Activated CD8-positive, alpha-beta T cell treated with anti-CD3 and anti-CD28 coated beads for 36 hours (primary cell): ENCODE measurements at regions not wholly inside any gene's neighbourhood (a gene's known extent, or its start where the extent isn't known, plus 50 kb on each side); places are given as distances from the start of the nearest gene placed in this dataset.

ENCODE experiments used
- ATAC-seq: fragments of 200-7000 bp; cut with Tn5 transposase; one replicate; pipeline ENCODE4 v1.10.0; 2021; ENCODE audit warnings: mild to moderate bottlenecking, moderate library complexity
- CTCF ChIA-PET: fragments of 350-600 bp; sonication (Branson Sonifier 250); formaldehyde crosslinking; loops from one replicate; lab custom pipeline; 2021; ENCODE audit warnings: antibody characterized with exemption; lab: Charles Lee
- POLR2A ChIA-PET: fragments of 350-600 bp; sonication (Branson Sonifier 250); formaldehyde crosslinking; loops from one replicate; lab custom pipeline; 2021; ENCODE audit warnings: antibody characterized with exemption; lab: Charles Lee
- DNase-seq: peaks from one replicate; pipeline ENCODE4 v3.0.0-alpha.2; 2020
- H3K27ac Mint-ChIP-seq: one replicate; pipeline ENCODE4 v1.8.0; 2021; ENCODE audit warnings: mild to moderate bottlenecking, mixed read lengths
- H3K27me3 Mint-ChIP-seq: one replicate; pipeline ENCODE4 v1.8.0; 2021; ENCODE audit warnings: mixed read lengths
- H3K36me3 Mint-ChIP-seq: one replicate; pipeline ENCODE4 v1.8.0; 2021; ENCODE audit warnings: low read depth, mixed read lengths
- H3K4me1 Mint-ChIP-seq: one replicate; pipeline ENCODE4 v1.8.0; 2021; ENCODE audit warnings: low read depth, mixed read lengths
- H3K4me3 Mint-ChIP-seq: one replicate; pipeline ENCODE4 v1.8.0; 2021; ENCODE audit warnings: mild to moderate bottlenecking, moderate library complexity, mixed read lengths
- H3K9me3 Mint-ChIP-seq: one replicate; pipeline ENCODE4 v1.8.0; 2021; ENCODE audit warnings: mixed read lengths
- CTCF ChIP-seq: fragments of 200-600 bp; IDR thresholded peaks from one replicate; pipeline ENCODE4 v1.8.0; 2022; ENCODE audit warnings: antibody characterized with exemption, mild to moderate bottlenecking
- intact Hi-C: fragments of 100-400 bp; cut with micrococcal nuclease; formaldehyde crosslinking; loops from one replicate; pipeline ENCODE4 v1.10.0; 2022

GRCh38 chr6:156016186-156016976 lies 560.7 kb upstream of the NOX3 start:
- ChIA-PET POLR2A (no interaction called here), CTCF (no interaction called here)
- DNase-seq (no peak), ATAC-seq (no peak)
- H3K27me3 Mint-ChIP-seq = no peaks in the 10 kb centered on the region
- TF ChIP-seq CTCF = no peak
- H3K4me3 Mint-ChIP-seq = no peak overlapping the region
- intact Hi-C loops = no loop called here
- H3K9me3 Mint-ChIP-seq = peaks cover 2% of the 10 kb centered on the region
- no peaks in the 10 kb centered on the region for H3K36me3 Mint-ChIP-seq
- H3K27ac Mint-ChIP-seq = no peak overlapping the region
- peaks cover 12% of the 10 kb centered on the region for H3K4me1 Mint-ChIP-seq

DNA sequence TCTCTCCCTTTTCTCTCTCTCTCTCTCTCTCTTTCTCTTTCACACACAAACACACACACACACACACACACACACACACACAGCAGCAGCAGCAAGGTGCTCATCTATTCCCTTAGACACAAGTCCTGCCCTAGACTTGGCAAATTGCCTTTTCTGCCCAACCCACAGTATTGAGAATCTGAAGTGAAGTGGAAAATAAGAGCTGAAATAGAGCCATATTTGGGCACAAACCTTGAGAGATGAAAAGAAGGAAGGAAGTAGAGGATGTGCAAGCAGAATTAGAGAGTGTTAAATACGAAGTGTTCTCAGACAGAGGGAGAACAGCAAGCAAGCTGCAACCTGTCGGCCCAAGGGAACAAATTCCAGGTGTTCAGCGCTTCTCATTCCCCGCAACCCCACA lies 557.5 kb upstream of the NOX3 start:
- H3K9me3 Mint-ChIP-seq = peaks cover 7% of the 10 kb centered on the region
- no peaks in the 10 kb centered on the region for H3K36me3 Mint-ChIP-seq
- no peak overlapping the region for H3K27ac Mint-ChIP-seq
- no peak for TF ChIP-seq CTCF
- H3K4me3 Mint-ChIP-seq = no peak overlapping the region
- no peaks in the 10 kb centered on the region for H3K27me3 Mint-ChIP-seq
- H3K4me1 Mint-ChIP-seq = peaks cover 16% of the 10 kb centered on the region
- DNase-seq (peak; percentile 10), ATAC-seq (peak; percentile 24)
- intact Hi-C loops = no loop called here
- POLR2A ChIA-PET = no interaction called here
- CTCF ChIA-PET = interaction anchor here (1.0 kb wide), 1 partner anchor 10 kb away, joined by 4 read pairs; no protein-coding TSS in a partner anchor

DNA sequence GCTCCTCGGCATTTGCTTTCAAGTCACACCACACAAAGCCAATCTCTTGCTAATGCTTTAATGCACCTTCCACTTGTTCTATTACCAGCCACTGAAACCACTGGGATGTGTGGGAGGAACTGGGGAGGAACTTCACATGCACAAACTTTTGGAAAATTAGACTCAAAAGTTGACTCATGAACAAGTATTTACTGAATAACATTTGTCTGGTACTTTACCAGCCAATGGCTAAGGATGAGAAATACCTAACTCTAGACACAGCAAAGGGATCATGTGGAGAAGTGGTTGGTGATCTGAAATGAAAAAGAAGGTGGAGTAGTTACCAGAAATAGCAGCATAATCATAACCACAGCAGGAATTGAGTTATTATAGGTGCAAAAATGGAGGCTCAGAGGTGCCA lies 554.0 kb upstream of the NOX3 start:
- intact Hi-C loops = no loop called here
- POLR2A ChIA-PET = no interaction called here
- DNase-seq (no peak), ATAC-seq (no peak)
- H3K36me3 Mint-ChIP-seq = no peaks in the 10 kb centered on the region
- no peak overlapping the region for H3K27ac Mint-ChIP-seq
- H3K27me3 Mint-ChIP-seq = no peaks in the 10 kb centered on the region
- H3K4me1 Mint-ChIP-seq = peaks cover 16% of the 10 kb centered on the region
- no peak for TF ChIP-seq CTCF
- no peak overlapping the region for H3K4me3 Mint-ChIP-seq
- CTCF ChIA-PET = no interaction called here
- peaks cover 5% of the 10 kb centered on the region for H3K9me3 Mint-ChIP-seq

- no peak for DNase-seq
- Mint-ChIP-seq H3K36me3 (no peaks in the 10 kb centered on the region), H3K4me1 (peaks cover 3% of the 10 kb centered on the region), H3K27me3 (no peaks in the 10 kb centered on the region), H3K4me3 (no peak overlapping the region), H3K27ac (no peak overlapping the region), H3K9me3 (peaks cover 4% of the 10 kb centered on the region)
- intact Hi-C loops = no loop called here
- ATAC-seq = no peak
- ChIA-PET CTCF (no interaction called here), POLR2A (no interaction called here)
- TF ChIP-seq CTCF = no peak
Measured at GRCh38 chr6:156004796-156005195, 549.2 kb upstream of the NOX3 start.

- Mint-ChIP-seq H3K27ac (no peak overlapping the region), H3K4me3 (no peak overlapping the region), H3K36me3 (no peaks in the 10 kb centered on the region), H3K9me3 (no peaks in the 10 kb centered on the region), H3K4me1 (no peaks in the 10 kb centered on the region), H3K27me3 (no peaks in the 10 kb centered on the region)
- ATAC-seq (no peak), DNase-seq (no peak)
- intact Hi-C loops = no loop called here
- no peak for TF ChIP-seq CTCF
- POLR2A ChIA-PET = no interaction called here
- CTCF ChIA-PET = no interaction called here
Measured at GRCh38 chr6:155996151-155996550, 540.5 kb upstream of the NOX3 start.
